ENCODE measurements at regions not wholly inside any gene's neighbourhood (a gene's known extent, or its start where the extent isn't known, plus 50 kb on each side); places are given as distances from the start of the nearest gene placed in this dataset.

DNA sequence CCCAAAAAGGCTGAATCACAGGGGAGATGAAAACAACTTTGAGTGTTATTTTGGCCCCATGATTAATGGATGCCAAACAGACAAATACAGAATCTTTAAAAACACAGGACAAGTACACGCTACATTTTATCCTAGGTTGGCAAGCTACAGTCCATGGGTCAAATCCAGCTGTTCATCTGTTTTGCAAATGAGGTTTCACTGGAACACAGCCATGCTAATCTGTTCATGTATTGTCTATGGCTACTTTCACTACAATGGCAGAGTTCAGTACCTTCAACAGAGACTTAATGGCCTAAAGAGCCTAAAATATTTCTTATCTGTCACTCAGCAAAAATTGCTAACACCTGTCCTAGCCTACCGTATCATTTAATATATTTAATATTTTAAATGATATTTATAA, 1548.5 kb upstream of the IGFBP7 start:
- no peak overlapping the region for H3K4me3 ChIP-seq (ENCODE audit: low read length)
- TF ChIP-seq, protein P1, sequence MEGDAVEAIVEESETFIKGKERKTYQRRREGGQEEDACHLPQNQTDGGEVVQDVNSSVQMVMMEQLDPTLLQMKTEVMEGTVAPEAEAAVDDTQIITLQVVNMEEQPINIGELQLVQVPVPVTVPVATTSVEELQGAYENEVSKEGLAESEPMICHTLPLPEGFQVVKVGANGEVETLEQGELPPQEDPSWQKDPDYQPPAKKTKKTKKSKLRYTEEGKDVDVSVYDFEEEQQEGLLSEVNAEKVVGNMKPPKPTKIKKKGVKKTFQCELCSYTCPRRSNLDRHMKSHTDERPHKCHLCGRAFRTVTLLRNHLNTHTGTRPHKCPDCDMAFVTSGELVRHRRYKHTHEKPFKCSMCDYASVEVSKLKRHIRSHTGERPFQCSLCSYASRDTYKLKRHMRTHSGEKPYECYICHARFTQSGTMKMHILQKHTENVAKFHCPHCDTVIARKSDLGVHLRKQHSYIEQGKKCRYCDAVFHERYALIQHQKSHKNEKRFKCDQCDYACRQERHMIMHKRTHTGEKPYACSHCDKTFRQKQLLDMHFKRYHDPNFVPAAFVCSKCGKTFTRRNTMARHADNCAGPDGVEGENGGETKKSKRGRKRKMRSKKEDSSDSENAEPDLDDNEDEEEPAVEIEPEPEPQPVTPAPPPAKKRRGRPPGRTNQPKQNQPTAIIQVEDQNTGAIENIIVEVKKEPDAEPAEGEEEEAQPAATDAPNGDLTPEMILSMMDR (IDR thresholded peaks at IDR 0.05; ENCODE audit: insufficient read depth, low read depth, low read length, missing control alignments), result no peak
- DNase-seq (ENCODE audit: low read depth), result no peak

DNA sequence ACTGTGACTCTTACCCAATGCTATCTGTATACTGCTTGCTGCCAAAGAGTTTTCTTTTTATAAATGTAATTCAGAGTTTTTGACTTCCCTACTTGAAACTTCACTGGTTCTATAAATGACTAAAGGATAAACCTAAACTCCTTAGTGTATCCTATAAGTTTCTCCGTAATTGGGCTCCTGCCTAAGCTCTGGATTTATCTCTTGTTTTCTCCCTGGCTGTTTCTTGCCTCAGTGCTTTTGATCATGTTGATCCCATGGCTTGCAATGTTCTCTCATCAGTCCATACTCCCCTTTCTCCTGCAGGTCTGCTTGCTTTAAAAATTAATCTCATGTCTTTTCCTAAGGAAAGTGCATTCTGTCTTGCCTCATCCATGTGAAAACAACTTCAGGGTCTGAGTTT, 1543.1 kb upstream of the IGFBP7 start:
- no peak for DNase-seq (ENCODE audit: low read depth)
- TF ChIP-seq, protein P1 (IDR thresholded peaks at IDR 0.05; ENCODE audit: insufficient read depth, low read depth, low read length, missing control alignments), result no peak
- no peak overlapping the region for H3K4me3 ChIP-seq (ENCODE audit: low read length)

DNA sequence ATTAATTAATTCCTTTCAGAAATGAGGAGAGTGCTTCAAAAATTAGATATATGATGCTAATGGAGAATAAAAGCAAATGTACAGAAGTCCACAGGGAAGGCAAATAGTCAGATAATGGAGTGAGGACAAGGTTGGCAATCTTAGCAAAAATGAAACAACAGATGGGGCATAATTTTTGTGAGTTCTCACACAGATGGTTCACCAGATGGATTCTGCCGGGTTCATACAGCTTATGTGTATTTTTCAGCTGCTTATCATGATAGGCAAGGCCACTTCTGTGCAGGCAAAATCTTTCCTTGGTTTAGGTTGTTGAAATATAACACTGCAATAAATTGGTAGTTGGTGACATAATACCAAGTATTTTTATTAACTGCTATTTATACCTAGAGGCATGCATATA, 1539.0 kb upstream of the IGFBP7 start:
- DNase-seq (ENCODE audit: low read depth), result no peak
- no peak overlapping the region for H3K4me3 ChIP-seq (ENCODE audit: low read length)

DNA sequence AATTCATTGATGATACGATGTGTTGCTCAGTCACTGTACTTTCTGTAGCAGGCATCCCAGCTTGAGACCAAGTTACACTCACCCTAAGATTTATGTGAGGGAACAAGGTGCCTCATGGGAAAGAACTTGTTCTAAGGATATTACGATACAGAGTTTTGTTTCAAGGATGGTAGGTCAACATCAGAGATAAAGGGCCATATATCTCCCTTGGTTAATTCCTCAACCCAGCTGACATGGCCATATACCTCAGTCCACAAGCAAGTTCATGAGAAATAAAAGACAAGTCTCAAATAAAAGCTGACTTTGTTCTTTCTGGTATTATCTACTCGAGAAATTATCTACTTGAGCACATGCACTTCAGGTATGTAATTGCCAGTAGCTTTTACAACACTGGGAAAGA, 1535.9 kb upstream of the IGFBP7 start:
- TF ChIP-seq, protein P1 (IDR thresholded peaks at IDR 0.05; ENCODE audit: insufficient read depth, low read depth, low read length, missing control alignments), result no peak
- H3K4me3 ChIP-seq (ENCODE audit: low read length), result no peak overlapping the region
- no peak for DNase-seq (ENCODE audit: low read depth)

More for the DNA sequence above, 1539.0 kb upstream of the IGFBP7 start:
- TF ChIP-seq, protein P1 (IDR thresholded peaks at IDR 0.05; ENCODE audit: insufficient read depth, low read depth, low read length, missing control alignments), result no peak

DNA sequence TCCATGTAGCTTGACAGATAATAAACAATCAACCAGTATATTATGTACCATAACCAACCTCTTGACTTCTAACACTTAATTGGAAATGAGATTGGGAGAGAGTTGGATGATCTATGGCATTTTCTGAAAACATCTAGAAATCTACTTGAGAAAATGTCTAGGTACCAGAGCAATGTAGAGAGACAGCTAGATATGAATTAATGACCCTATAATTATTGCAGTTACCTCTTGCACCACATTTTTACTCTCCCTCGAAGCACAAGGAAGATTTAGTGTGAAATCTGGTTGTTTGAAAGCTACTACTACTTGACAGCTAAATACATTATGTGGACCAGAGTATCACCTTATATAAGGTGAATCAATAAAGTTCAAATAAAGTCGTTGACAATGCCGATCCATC, 1534.4 kb upstream of the IGFBP7 start:
- no peak overlapping the region for H3K4me3 ChIP-seq (ENCODE audit: low read length)
- DNase-seq (ENCODE audit: low read depth), result no peak
- TF ChIP-seq, protein P1 (IDR thresholded peaks at IDR 0.05; ENCODE audit: insufficient read depth, low read depth, low read length, missing control alignments), result no peak

DNA sequence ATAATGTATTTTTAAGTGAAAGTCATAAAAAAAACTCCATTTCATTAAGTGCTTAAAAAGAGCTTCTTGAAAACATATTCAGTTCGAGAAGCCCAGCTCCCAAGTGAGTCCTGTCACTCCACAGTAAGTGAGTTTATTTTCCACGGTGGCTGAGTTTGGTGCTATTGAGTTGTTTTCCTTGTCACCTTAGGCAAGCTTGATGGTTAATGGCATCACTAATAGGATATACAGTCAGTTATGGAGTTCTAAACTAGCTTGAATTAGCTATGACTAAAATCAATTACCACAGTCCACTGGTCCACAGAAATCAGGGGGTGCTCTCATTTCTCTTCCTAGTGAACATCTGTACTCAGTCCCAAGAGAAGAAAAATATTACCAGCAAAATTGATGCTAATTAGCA, 1526.2 kb upstream of the IGFBP7 start:
- no peak for DNase-seq (ENCODE audit: low read depth)
- H3K4me3 ChIP-seq (ENCODE audit: low read length), result no peak overlapping the region
- TF ChIP-seq, protein P1 (IDR thresholded peaks at IDR 0.05; ENCODE audit: insufficient read depth, low read depth, low read length, missing control alignments), result no peak

DNA sequence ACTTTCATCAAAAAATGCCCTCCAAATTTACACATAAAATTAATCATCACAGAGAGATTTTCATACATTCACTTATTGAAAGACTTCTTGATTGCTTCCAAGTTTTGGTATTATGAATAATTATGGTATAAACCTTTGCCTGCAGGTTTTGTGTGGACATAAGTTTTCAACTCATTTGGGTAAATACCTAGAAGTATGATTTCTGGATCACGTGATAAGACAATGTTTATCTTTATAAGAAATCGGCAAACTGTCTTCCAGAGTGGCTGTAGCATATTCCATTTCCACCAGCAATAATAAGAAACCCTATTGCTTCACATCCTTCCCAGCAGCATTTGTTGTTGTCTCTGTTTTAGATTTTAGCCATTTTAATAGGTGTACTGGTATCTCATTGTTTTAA, 1507.0 kb upstream of the IGFBP7 start:
- no peak for DNase-seq (ENCODE audit: low read depth)
- TF ChIP-seq, protein P1 (IDR thresholded peaks at IDR 0.05; ENCODE audit: insufficient read depth, low read depth, low read length, missing control alignments), result no peak
- H3K4me3 ChIP-seq (ENCODE audit: low read length), result no peak overlapping the region
